Testis (tissue), 2 donors: ENCODE measurements at regions not wholly inside any gene's neighbourhood (a gene's known extent, or its start where the extent isn't known, plus 50 kb on each side); places are given as distances from the start of the nearest gene placed in this dataset.

Experiments used
- POLR2A ChIP-seq: fragments of 450-650 bp; IDR thresholded peaks from one replicate; pipeline ENCODE4 v1.6.1; 2017; ENCODE audit warnings: antibody characterized with exemption, mild to moderate bottlenecking, moderate library complexity
- TF ChIP-seq, protein P1 (sequence below), 3 experiments: fragments of 450-650 bp in 2 of 3; fragments of 200-600 bp in 1 of 3; sonication (generic) in 1 of 3; IDR thresholded peaks; one replicate each; pipeline ENCODE4 v1.5.1; 2016 to 2019; ENCODE audit warnings: antibody characterized with exemption in 3 of 3, mild to moderate bottlenecking in 2 of 3, moderate library complexity in 1 of 3

GRCh38 chr4:189050643-189051042, 890.0 kb upstream of the FRG1 start:
- TF ChIP-seq POLR2A, result no peak
- TF ChIP-seq, protein P1, sequence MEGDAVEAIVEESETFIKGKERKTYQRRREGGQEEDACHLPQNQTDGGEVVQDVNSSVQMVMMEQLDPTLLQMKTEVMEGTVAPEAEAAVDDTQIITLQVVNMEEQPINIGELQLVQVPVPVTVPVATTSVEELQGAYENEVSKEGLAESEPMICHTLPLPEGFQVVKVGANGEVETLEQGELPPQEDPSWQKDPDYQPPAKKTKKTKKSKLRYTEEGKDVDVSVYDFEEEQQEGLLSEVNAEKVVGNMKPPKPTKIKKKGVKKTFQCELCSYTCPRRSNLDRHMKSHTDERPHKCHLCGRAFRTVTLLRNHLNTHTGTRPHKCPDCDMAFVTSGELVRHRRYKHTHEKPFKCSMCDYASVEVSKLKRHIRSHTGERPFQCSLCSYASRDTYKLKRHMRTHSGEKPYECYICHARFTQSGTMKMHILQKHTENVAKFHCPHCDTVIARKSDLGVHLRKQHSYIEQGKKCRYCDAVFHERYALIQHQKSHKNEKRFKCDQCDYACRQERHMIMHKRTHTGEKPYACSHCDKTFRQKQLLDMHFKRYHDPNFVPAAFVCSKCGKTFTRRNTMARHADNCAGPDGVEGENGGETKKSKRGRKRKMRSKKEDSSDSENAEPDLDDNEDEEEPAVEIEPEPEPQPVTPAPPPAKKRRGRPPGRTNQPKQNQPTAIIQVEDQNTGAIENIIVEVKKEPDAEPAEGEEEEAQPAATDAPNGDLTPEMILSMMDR (IDR thresholded peaks at IDR 0.05), result no peak
